H9 (cell line): ENCODE measurements at regions not wholly inside any gene's neighbourhood (a gene's known extent, or its start where the extent isn't known, plus 50 kb on each side); places are given as distances from the start of the nearest gene placed in this dataset.

ENCODE experiments used
- DNase-seq: peaks from one replicate; pipeline ENCODE4 v3.0.0-alpha.2; 2017
- H2AFZ ChIP-seq: one replicate; pipeline ENCODE4 v1.6.1; 2013; ENCODE audit warnings: mild to moderate bottlenecking, low read length, control low read depth, moderate library complexity
- H2AK5ac ChIP-seq: 2 replicates; pipeline ENCODE4 v1.6.1; 2013; ENCODE audit warnings: low read length, control low read depth, mixed read lengths; ENCODE audit not compliant: insufficient read length
- H2BK120ac ChIP-seq: one replicate; pipeline ENCODE4 v1.6.1; 2013; ENCODE audit warnings: low read depth, mild to moderate bottlenecking, low read length, control low read depth, inconsistent platforms; ENCODE audit not compliant: poor library complexity, severe bottlenecking
- H2BK12ac ChIP-seq: 2 replicates; pipeline ENCODE4 v1.6.1; 2013; ENCODE audit warnings: low read length, control low read depth, mixed read lengths, low read depth; ENCODE audit not compliant: insufficient read length
- H2BK15ac ChIP-seq: 2 replicates; pipeline ENCODE4 v1.6.1; 2013; ENCODE audit warnings: low read depth, low read length, control low read depth
- H2BK20ac ChIP-seq: one replicate; pipeline ENCODE4 v1.6.1; 2013; ENCODE audit warnings: low read depth, mild to moderate bottlenecking, low read length, control low read depth, inconsistent platforms; ENCODE audit not compliant: poor library complexity, severe bottlenecking
- H2BK5ac ChIP-seq: 2 replicates; pipeline ENCODE4 v1.6.1; 2013; ENCODE audit warnings: low read length, control low read depth, mixed read lengths; ENCODE audit not compliant: insufficient read length
- H3K14ac ChIP-seq: 2 replicates; pipeline ENCODE4 v1.6.1; 2013; ENCODE audit warnings: low read length, control low read depth; ENCODE audit not compliant: insufficient read depth
- H3K18ac ChIP-seq: 2 replicates; pipeline ENCODE4 v1.6.1; 2013; ENCODE audit warnings: low read depth, mild to moderate bottlenecking, mixed read lengths, low read length, control low read depth; ENCODE audit not compliant: insufficient read length
- H3K23ac ChIP-seq: 2 replicates; pipeline ENCODE4 v1.6.1; 2013; ENCODE audit warnings: low read length, control low read depth, mixed read lengths, low read depth; ENCODE audit not compliant: insufficient read length
- H3K23me2 ChIP-seq: 2 replicates; pipeline ENCODE4 v1.6.1; 2013; ENCODE audit warnings: low read depth, mild to moderate bottlenecking, mixed read lengths, low read length, control low read depth; ENCODE audit not compliant: insufficient read length, poor library complexity, severe bottlenecking
- H3K27ac ChIP-seq: 2 replicates; pipeline ENCODE4 v1.5.1; 2013; ENCODE audit warnings: low read length, control low read depth, mixed read lengths, low read depth; ENCODE audit not compliant: insufficient read length
- H3K27me3 ChIP-seq: 2 replicates; pipeline ENCODE4 v1.6.1; 2013; ENCODE audit warnings: low read length, control low read depth, inconsistent platforms; ENCODE audit not compliant: insufficient read depth
- H3K4ac ChIP-seq: 2 replicates; pipeline ENCODE4 v1.6.1; 2013; ENCODE audit warnings: low read depth, mild to moderate bottlenecking, control low read depth, inconsistent platforms, low read length, moderate library complexity
- H3K4me1 ChIP-seq: 2 replicates; pipeline ENCODE4 v1.6.1; 2013; ENCODE audit warnings: low read length, control low read depth, inconsistent platforms; ENCODE audit not compliant: insufficient read depth
- H3K4me2 ChIP-seq: 2 replicates; pipeline ENCODE4 v1.6.1; 2013; ENCODE audit warnings: low read length, control low read depth, mixed read lengths; ENCODE audit not compliant: insufficient read length, insufficient read depth
- H3K56ac ChIP-seq: 2 replicates; pipeline ENCODE4 v1.6.1; 2013; ENCODE audit warnings: low read depth, mild to moderate bottlenecking, mixed read lengths, low read length, control low read depth; ENCODE audit not compliant: insufficient read length
- H3K79me1 ChIP-seq: 2 replicates; pipeline ENCODE4 v1.6.1; 2013; ENCODE audit warnings: low read depth, mild to moderate bottlenecking, moderate library complexity, low read length, control low read depth, inconsistent platforms; ENCODE audit not compliant: insufficient read depth, poor library complexity, severe bottlenecking
- H3K79me2 ChIP-seq: 2 replicates; pipeline ENCODE4 v1.6.1; 2013; ENCODE audit warnings: low read length, control low read depth, inconsistent platforms; ENCODE audit not compliant: insufficient read depth
- H3K9ac ChIP-seq: 2 replicates; pipeline ENCODE4 v1.6.1; 2013; ENCODE audit warnings: low read length, control low read depth, mixed read lengths; ENCODE audit not compliant: insufficient read length; ENCODE audit errors: extremely low read depth
- H3K9me3 ChIP-seq: one replicate; pipeline ENCODE4 v1.6.1; 2013; ENCODE audit warnings: low read depth, low read length, inconsistent platforms; ENCODE audit not compliant: control insufficient read depth
- H3T11ph ChIP-seq: one replicate; pipeline ENCODE4 v1.6.1; 2013; ENCODE audit warnings: mild to moderate bottlenecking, low read length, control low read depth, inconsistent platforms
- H4K20me1 ChIP-seq: one replicate; pipeline ENCODE4 v1.6.1; 2013; ENCODE audit not compliant: control insufficient read depth, insufficient read length, insufficient read depth
- H4K5ac ChIP-seq: 2 replicates; pipeline ENCODE4 v1.6.1; 2013; ENCODE audit warnings: low read depth, mild to moderate bottlenecking, mixed read lengths, low read length, control low read depth; ENCODE audit not compliant: insufficient read length
- H4K8ac ChIP-seq: replicated peaks from 2 replicates; pipeline ENCODE4 v1.6.1; 2013; ENCODE audit warnings: low read length, control low read depth, mixed read lengths, low read depth; ENCODE audit not compliant: insufficient read length
- H4K91ac ChIP-seq: 2 replicates; pipeline ENCODE4 v1.6.1; 2013; ENCODE audit warnings: low read depth, mild to moderate bottlenecking, moderate library complexity, mixed read lengths, low read length, control low read depth; ENCODE audit not compliant: insufficient read length
- H3K27ac Mint-ChIP-seq, 3 experiments: 2 replicates in 2 of 3; 3 replicates in 1 of 3; pipeline ENCODE4 v1.8.0; 2020 to 2021; ENCODE audit warnings: mixed read lengths in 3 of 3, mild to moderate bottlenecking in 1 of 3, moderate library complexity in 1 of 3
- H3K27me3 Mint-ChIP-seq: 2 replicates; pipeline ENCODE4 v1.8.0; 2021; ENCODE audit warnings: low read depth, mild to moderate bottlenecking, moderate library complexity, mixed read lengths
- H3K36me3 Mint-ChIP-seq, 3 experiments: 2 replicates in 2 of 3; 3 replicates in 1 of 3; pipeline ENCODE4 v1.8.0; 2020 to 2021; ENCODE audit warnings: low read depth in 3 of 3, mixed read lengths in 3 of 3; ENCODE audit not compliant: insufficient read depth in 1 of 3
- H3K4me1 Mint-ChIP-seq, 2 experiments: 2 replicates each; pipeline ENCODE4 v1.8.0; 2020; ENCODE audit warnings: mixed read lengths in 2 of 2
- H3K4me3 Mint-ChIP-seq, 2 experiments: 2 replicates in 1 of 2; 3 replicates in 1 of 2; pipeline ENCODE4 v1.8.0; 2020 to 2021; ENCODE audit warnings: mild to moderate bottlenecking in 2 of 2, mixed read lengths in 2 of 2, moderate library complexity in 1 of 2
- H3K9me3 Mint-ChIP-seq, 2 experiments: 2 replicates in 1 of 2; 3 replicates in 1 of 2; pipeline ENCODE4 v1.8.0; 2020; ENCODE audit warnings: mild to moderate bottlenecking in 2 of 2, mixed read lengths in 2 of 2, moderate library complexity in 1 of 2
- CTCF ChIP-seq: fragments of 200-600 bp; sonication (generic); conservative IDR thresholded peaks from 3 replicates; pipeline ENCODE4 v1.8.0; 2021; ENCODE audit warnings: antibody characterized with exemption, mild to moderate bottlenecking
- WGBS: extraction: QIAGEN DNeasy Blood & Tissue Kit; methylation state at CpG from one replicate; pipeline ENCODE4 v1.1.7; 2013; ENCODE audit warnings: missing lambda C conversion rate, low lambda C conversion rate, mixed read lengths; ENCODE audit not compliant: insufficient read length; ENCODE audit errors: extremely low coverage; 5-methylcytosine and 5-hydroxymethylcytosine counted together

GRCh38 chr16:77093309-77093708, 97.7 kb upstream of the MON1B start:
- no peak for TF ChIP-seq CTCF
- Mint-ChIP-seq H3K4me3 (no peak overlapping the region), H3K27me3 (peaks cover 2% of the 10 kb centered on the region; the same call in 1 of the 2 replicates), H3K4me1 (0 out of 4 replicates have a peak, but pooled peaks cover 0 to 2% of the 10 kb centered on the region in 2 experiments), H3K36me3 (no peaks in the 10 kb centered on the region), H3K9me3 (no peaks in the 10 kb centered on the region), H3K27ac (no peak overlapping the region)
- Histone ChIP-seq H4K91ac (no peak overlapping the region), H2BK12ac (no peak overlapping the region), H4K5ac (no peak overlapping the region), H2AFZ (no peak overlapping the region), H3K18ac (no peak overlapping the region), H3K56ac (no peak overlapping the region), H4K20me1 (no peaks in the 10 kb centered on the region), H3K27ac (no peak overlapping the region), H3K9me3 (no peaks in the 10 kb centered on the region), H3K14ac (no peak overlapping the region), H2AK5ac (no peak overlapping the region), H2BK120ac (no peak overlapping the region), H3K27me3 (no peaks in the 10 kb centered on the region), H2BK15ac (no peak overlapping the region), H2BK20ac (no peak overlapping the region), H3K23me2 (no peaks in the 10 kb centered on the region), H3K23ac (no peak overlapping the region), H2BK5ac (no peak overlapping the region), H3T11ph (no peak overlapping the region), H4K8ac (no peak overlapping the region), H3K4me1 (no peaks in the 10 kb centered on the region), H3K9ac (no peak overlapping the region), H3K79me2 (no peaks in the 10 kb centered on the region), H3K4ac (no peak overlapping the region), H3K79me1 (no peaks in the 10 kb centered on the region), H3K4me2 (no peak overlapping the region)
- no peak for DNase-seq
- no CpG with 5 or more reads among the region's 4 CpGs for WGBS
